ENCODE measurements at regions not wholly inside any gene's neighbourhood (a gene's known extent, or its start where the extent isn't known, plus 50 kb on each side); places are given as distances from the start of the nearest gene placed in this dataset.

- no peaks in the 10 kb centered on the region for H3K4me1 ChIP-seq (ENCODE audit: control insufficient read depth, insufficient read depth, low read length)
- CTCF ChIA-PET: no interaction called here
- no peaks in the 10 kb centered on the region for H4K20me1 ChIP-seq (ENCODE audit: control insufficient read depth, insufficient read depth)
- BruUV-seq (replicated peaks): no TSS peak
- POLR2A ChIA-PET: no interaction called here
- H3K4me2 ChIP-seq (ENCODE audit: control insufficient read depth, insufficient read depth): no peak overlapping the region
- FAIRE-seq: no peak
- no peaks in the 10 kb centered on the region for H3K79me2 ChIP-seq (ENCODE audit: control insufficient read depth, insufficient read depth, low read length)
- in situ Hi-C loops (cut with MboI): no loop called here
- no peak for DNase-seq (ENCODE audit: low read depth, low spot score)
- H3K27me3 ChIP-seq (replicated peaks in 1 of 2; ENCODE audit: control insufficient read depth in 2 of 2, insufficient read depth in 2 of 2, low read length in 1 of 2): no peaks in the 10 kb centered on the region; a peak in 1 of 4 replicates
- WGBS (ENCODE audit: insufficient coverage, insufficient replicate concordance, low lambda C conversion rate, missing lambda C conversion rate): 6% methylated on average over 4 of the region's 4 CpGs
- H3K9ac ChIP-seq (ENCODE audit: control insufficient read depth, insufficient read depth, low read length): no peak overlapping the region
- SMC1A ChIA-PET (ENCODE audit: uncharacterized antibody, unreplicated experiment): interaction anchor here (0.9 to 1.4 kb wide), 2 partner anchors 76 to 191 kb away, joined by 3 read pairs; no protein-coding TSS in a partner anchor
- no peak for TF ChIP-seq SUPT20H (IDR thresholded peaks at IDR 0.05; ENCODE audit: borderline replicate concordance, control insufficient read depth, low read depth, low read length)
- no peak for TF ChIP-seq BACH1 (IDR thresholded peaks at IDR 0.05; ENCODE audit: borderline replicate concordance)
- TF ChIP-seq EGR1 (IDR thresholded peaks at IDR 0.05; ENCODE audit: borderline replicate concordance in 1 of 2, low read depth in 2 of 2, low read length in 2 of 2): no peak
- TF ChIP-seq NFXL1 (IDR thresholded peaks at IDR 0.05; ENCODE audit: borderline replicate concordance): no peak
- no peak for TF ChIP-seq LARP7 (IDR thresholded peaks at IDR 0.05)
- TF ChIP-seq IKZF2 (IDR thresholded peaks at IDR 0.05): no peak
- no peak for TF ChIP-seq ZNF207 (IDR thresholded peaks at IDR 0.05; ENCODE audit: borderline replicate concordance)
- no peak for TF ChIP-seq CEBPZ (IDR thresholded peaks at IDR 0.05; ENCODE audit: low read depth, low read length)
- TF ChIP-seq TAF1 (IDR thresholded peaks at IDR 0.05; ENCODE audit: borderline replicate concordance, low read depth, low read length): no peak
- TF ChIP-seq POLR2AphosphoS2 (IDR thresholded peaks at IDR 0.05; ENCODE audit: low read depth, low read length): no peak
- TF ChIP-seq HDAC6 (IDR thresholded peaks at IDR 0.05; ENCODE audit: unreplicated experiment): no peak
- TF ChIP-seq MXI1 (IDR thresholded peaks at IDR 0.05; ENCODE audit: low read depth, low read length): no peak
- TF ChIP-seq CBX5 (IDR thresholded peaks at IDR 0.05; ENCODE audit: low read depth): no peak
- TF ChIP-seq RCOR1 (conservative IDR thresholded peaks at IDR 0.05; ENCODE audit: low read depth, low read length): no peak
- TF ChIP-seq TCF12 (IDR thresholded peaks at IDR 0.05; ENCODE audit: low read depth, low read length): no peak
- no peak for TF ChIP-seq PKNOX1 (IDR thresholded peaks at IDR 0.05)
- no peak for ATAC-seq
- no peak overlapping the region for H2AFZ ChIP-seq (ENCODE audit: control insufficient read depth, low read depth, low read length)
- H3K4me3 ChIP-seq: no peak overlapping the region
- no peaks in the 10 kb centered on the region; the same call in 1 of the 3 replicates for H3K9me3 ChIP-seq (replicated peaks; ENCODE audit: control insufficient read depth, insufficient read depth, low read length)
- intact Hi-C loops (cut with micrococcal nuclease; ENCODE audit: unreplicated experiment): no loop called here
- no peaks in the 10 kb centered on the region for H3K36me3 ChIP-seq (ENCODE audit: control insufficient read depth in 2 of 2, insufficient read depth in 2 of 2, low read length in 1 of 2)
- RAD21 ChIA-PET (ENCODE audit: unreplicated experiment): no interaction called here
- no peak overlapping the region for H3K27ac ChIP-seq (ENCODE audit: control insufficient read depth, insufficient read depth)
Measured at GRCh38 chr3:107934808-107935207, 156.0 kb downstream of the CD47 start.

Measured in GM12878 (cell line).